DND-41 (cell line): ENCODE measurements at regions not wholly inside any gene's neighbourhood (a gene's known extent, or its start where the extent isn't known, plus 50 kb on each side); places are given as distances from the start of the nearest gene placed in this dataset.

ENCODE experiments used
- EZH2 ChIP-seq: IDR thresholded peaks from 3 replicates; pipeline ENCODE4 v1.6.1; 2012; ENCODE audit warnings: borderline replicate concordance, low read depth, mild to moderate bottlenecking, moderate library complexity, low read length, inconsistent platforms; ENCODE audit not compliant: severe bottlenecking
- TF ChIP-seq, protein P1 (sequence below): IDR thresholded peaks from 2 replicates; pipeline ENCODE4 v1.5.1; 2012; ENCODE audit warnings: borderline replicate concordance, low read length, moderate library complexity, mild to moderate bottlenecking; ENCODE audit not compliant: poor library complexity, severe bottlenecking; ENCODE audit errors: extremely low read depth

DNA sequence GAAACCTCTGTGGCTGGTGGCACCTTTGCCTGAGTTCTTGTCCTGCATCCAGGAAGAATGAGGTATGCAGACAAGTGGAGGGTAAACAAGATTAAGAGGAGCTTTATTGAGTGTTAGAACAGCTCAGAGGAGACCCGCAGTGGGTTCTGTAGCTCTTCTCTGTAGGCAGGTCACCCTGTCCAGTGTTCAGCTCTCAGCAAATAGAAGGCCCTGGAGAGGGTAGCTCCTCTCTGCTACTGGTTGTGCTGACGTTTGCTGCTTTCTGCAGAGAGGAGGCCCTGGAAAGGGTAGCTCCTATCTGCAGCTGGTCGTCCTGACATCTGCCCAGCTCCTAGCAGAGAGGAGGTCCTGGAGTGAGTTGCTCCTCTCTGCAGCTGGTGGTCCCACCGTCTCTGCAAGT lies 96.8 kb upstream of the CCDC112 start:
- TF ChIP-seq, protein P1, sequence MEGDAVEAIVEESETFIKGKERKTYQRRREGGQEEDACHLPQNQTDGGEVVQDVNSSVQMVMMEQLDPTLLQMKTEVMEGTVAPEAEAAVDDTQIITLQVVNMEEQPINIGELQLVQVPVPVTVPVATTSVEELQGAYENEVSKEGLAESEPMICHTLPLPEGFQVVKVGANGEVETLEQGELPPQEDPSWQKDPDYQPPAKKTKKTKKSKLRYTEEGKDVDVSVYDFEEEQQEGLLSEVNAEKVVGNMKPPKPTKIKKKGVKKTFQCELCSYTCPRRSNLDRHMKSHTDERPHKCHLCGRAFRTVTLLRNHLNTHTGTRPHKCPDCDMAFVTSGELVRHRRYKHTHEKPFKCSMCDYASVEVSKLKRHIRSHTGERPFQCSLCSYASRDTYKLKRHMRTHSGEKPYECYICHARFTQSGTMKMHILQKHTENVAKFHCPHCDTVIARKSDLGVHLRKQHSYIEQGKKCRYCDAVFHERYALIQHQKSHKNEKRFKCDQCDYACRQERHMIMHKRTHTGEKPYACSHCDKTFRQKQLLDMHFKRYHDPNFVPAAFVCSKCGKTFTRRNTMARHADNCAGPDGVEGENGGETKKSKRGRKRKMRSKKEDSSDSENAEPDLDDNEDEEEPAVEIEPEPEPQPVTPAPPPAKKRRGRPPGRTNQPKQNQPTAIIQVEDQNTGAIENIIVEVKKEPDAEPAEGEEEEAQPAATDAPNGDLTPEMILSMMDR, result no peak
- TF ChIP-seq EZH2, result no peak
